CD1c-positive myeloid dendritic cell (primary cell): ENCODE measurements at regions not wholly inside any gene's neighbourhood (a gene's known extent, or its start where the extent isn't known, plus 50 kb on each side); places are given as distances from the start of the nearest gene placed in this dataset.
A peak's percentile ranks its signal among the peaks of the same experiment; 100 is the strongest.

Experiments used
- DNase-seq: peaks from one replicate; pipeline ENCODE4 v3.0.0-alpha.2; 2016; ENCODE audit errors: extremely low spot score

DNA sequence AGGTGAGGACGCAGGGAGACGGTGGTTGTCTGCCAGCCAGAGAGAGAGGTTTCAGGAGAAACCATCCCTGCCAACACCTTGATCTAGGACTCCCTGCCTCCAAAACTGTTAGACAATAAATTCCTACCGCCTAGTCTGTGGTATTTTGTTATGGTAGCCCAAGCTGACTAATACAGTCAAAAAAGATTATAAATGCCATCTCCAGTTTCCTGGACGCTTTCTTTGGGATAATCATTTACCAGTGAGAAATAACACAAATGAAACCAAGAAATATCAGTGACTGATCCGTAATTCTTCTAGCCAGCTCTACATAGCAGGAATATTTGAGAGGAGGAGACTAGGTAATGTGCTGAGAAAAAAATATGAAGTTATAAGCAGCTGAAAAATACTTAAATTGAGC is 707.8 kb upstream of the LMCD1 start:
- DNase-seq: no peak

DNA sequence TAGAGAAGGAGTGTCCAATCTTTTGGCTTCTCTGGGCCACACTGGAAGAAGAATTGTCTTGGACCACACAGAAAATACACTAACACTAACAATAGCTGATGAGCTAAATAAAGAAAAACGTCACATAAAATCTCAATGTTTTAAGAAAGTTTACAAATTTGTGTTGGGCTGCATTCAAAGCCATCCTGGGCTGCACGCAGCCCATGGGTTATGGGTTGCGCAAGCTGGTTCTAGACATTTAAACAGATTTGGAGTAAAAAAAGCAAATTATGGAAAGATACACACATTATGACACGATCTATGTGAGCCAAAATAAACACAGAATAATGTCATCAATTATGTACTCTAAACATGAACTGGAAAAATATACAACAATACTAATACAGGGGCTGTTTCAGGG is 703.3 kb upstream of the LMCD1 start:
- DNase-seq: no peak

GRCh38 chr3:7800006-7800780 is 701.4 kb upstream of the LMCD1 start:
- DNase-seq: peak; percentile 7

GRCh38 chr3:7812490-7812889 is 689.1 kb upstream of the LMCD1 start:
- no peak for DNase-seq

GRCh38 chr3:7813365-7813764 is 688.3 kb upstream of the LMCD1 start:
- DNase-seq: no peak

DNA sequence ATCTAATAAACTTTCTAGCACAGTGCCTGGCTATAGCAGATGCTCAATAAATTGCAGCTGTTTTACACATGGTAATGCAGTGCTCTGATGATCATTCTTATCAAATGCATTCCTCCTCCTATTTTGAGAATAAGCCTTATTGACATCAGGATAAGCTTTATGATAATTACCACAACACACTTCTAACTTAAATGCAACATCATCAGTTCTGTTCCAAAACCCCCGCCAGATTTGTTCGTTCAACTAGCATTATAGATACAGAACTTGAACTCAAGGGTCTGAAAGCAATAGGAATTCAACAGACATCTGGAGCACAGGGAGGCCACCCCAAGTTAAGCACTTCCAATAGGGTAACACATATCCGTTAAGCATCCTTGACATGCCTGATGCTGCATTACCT is 684.4 kb upstream of the LMCD1 start:
- no peak for DNase-seq

GRCh38 chr3:7820969-7821368 is 680.7 kb upstream of the LMCD1 start:
- DNase-seq: no peak

GRCh38 chr3:7821858-7822257 is 679.8 kb upstream of the LMCD1 start:
- no peak for DNase-seq

DNA sequence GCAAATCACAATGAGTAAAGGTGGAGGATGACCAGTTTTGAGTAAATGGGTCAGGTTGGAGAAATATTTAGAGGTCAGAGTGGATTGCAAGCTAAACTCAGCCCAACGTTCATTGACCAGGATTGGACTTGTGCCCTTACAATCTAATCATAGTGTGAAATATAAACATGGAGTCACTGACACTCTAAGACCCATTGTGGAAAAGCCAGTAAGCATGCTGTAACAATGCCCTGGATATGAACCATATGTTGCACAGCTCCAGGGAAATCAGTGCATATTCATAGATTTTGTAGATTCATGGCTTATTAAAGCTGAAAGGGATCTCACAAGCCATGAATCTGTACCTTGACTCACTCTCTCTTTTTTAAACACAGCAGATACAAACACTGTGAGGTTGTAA is 660.2 kb upstream of the LMCD1 start:
- DNase-seq: no peak

DNA sequence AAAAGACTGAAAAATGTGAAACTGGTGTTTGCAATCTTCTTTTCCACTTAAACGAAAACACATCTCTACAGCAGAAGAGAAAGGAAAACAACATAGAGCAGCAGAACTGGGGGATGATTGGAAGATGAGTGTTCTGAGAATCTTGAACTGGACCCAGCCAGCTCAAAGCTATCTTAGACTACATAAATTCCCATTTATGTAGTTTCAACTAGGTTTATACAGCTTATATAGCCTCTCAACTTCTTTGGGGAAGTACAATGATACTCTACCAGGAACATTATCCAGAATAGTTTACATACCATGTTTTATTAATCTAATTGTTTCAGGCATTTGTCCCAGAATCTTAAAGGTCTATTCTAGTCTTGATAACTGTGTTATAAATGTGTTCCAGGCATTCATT is 658.2 kb upstream of the LMCD1 start:
- no peak for DNase-seq

GRCh38 chr3:7847021-7847420 is 654.6 kb upstream of the LMCD1 start:
- DNase-seq: no peak

- DNase-seq: no peak
These were observed 654.1 kb upstream of the LMCD1 start for GRCh38 chr3:7847521-7847920.

- DNase-seq: no peak
These were observed 647.4 kb upstream of the LMCD1 start for GRCh38 chr3:7854266-7854665.

DNA sequence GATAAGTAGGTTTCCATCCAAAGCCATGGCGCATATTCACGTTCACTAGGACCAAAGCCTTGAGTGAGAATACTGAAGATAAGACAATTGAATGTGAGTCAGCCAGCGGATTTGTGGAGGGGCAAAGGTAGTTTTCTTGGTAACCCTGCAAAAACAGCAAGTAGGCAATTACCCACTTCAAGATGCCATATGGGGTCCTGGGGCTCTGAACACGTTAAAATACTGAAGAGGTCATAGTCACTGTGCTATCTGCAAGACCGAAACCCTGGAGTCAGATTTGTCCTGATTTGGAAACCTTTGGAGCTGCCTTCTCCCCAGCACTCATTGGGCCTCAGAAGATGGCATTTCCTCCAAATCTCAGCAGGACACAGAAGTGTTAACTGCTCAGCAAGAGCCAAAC is 646.9 kb upstream of the LMCD1 start:
- DNase-seq: no peak

DNA sequence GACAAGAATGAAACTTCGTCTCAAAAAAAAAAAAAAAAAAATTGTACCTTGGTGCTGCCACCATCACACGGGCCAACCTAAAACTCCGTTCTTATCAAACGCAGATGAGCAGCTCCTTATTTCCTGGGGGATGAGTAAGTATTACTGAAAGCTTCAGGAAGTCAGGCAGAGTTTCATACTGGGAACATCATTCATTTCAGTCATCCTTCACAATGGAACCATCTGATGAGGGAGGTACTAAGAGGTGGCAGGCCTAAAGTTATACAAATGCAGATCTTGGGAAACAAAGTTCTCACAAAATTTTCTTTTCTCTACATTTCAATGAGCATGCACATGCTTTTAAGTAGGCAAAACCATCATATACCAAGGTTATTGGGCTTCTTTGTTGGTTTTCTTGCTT is 636.0 kb upstream of the LMCD1 start:
- no peak for DNase-seq

DNA sequence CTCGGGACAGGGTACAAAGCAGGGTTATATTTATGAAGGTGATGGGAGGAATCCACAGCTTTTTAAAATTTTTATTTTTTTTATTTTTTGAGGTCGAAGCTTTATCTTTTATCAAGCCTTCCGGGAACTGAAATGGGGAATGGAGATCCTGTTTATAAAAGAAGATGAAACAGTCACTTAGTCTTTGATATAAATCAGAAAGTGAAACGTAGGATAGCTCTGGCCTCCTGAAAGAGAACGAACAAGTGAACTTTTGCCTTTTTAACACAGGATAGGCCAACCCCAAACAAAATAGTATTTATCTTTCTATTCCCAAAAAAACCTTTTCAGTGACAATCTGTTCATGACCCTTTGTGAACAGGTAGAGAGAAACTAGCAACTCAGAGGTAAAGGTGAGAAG is 634.0 kb upstream of the LMCD1 start:
- no peak for DNase-seq

GRCh38 chr3:7871003-7871560 is 630.5 kb upstream of the LMCD1 start:
- no peak for DNase-seq

DNA sequence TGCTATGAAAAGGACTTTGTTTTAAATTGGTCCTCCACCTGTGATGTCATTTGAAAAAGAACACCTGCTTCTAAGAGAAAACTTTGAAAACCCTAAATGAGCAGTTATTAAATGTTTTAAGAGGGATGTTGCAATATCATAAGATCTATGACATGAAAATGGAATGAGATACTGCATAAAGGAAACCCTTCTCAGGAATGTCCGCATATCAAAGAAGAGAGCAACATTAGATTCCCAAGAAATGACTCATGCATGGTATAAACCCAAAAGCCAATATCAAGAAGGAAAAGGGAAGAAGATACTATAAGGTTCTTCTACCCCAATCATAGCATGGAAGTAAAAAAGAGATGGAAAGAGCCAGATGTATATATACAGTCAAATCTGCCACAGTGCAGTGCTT is 627.5 kb upstream of the LMCD1 start:
- DNase-seq: no peak

DNA sequence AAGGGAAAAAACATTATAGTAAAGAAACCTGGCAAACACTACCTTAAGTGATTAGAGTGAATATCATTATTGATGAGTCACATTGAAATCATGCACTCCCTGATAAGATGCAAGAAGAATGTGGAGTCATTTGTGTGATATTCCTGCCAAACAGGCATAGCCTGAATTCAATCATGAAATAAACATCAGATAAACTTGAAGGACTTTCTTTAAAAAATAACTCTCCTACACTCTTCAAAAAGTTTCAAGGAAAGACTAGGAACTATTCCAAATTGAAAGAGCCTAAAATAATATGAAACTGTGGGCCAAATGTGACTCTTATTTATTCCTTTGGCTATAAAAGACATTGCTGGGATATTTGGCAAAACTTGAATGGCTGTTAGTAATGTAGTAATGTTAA is 625.7 kb upstream of the LMCD1 start:
- no peak for DNase-seq

DNA sequence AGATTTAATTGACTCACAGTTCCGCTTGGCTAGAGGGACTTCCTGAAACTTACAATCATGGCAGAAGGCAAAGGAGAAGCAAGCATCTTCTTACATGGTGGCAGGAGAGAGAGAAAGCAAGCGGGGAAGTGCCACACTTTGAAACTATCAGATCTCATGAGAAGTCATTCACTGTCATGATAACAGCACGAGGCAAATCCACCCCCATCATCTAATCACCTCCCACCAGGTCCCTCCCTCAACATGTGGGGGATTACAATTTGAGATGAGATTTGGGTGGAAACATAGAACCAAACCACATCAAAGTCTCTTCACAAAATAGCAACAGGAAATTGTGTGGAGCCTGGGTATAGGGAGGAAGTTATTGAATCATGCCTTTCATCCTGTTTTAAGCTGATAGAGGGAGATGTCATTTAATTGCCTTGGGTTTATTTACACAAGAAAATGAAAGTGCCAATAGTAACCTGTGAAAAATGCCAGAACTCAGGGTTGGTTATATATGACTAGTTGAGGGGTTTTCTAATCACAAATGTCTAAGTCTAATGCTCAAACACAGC is 624.8 kb upstream of the LMCD1 start:
- peak; percentile 50 for DNase-seq

GRCh38 chr3:7877312-7877711 is 624.3 kb upstream of the LMCD1 start:
- DNase-seq: no peak

DNA sequence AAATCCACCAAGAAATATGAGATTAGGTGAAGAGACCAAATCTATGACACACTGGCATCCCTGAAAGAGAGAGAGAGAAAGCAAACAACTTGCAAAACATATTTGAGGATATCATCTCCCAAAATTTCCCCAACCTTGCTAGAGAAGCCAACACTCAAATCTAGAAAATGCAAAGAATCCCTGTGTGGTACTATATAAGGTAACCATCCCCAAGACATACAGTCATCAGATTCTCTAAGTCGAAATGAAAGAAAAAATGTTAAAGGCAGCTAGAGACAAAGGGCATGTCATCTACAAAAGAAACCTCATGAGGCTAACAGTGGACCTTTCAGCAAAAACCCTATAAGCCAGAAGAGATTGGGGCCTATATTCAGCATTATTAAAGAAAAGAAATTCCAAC is 622.1 kb upstream of the LMCD1 start:
- no peak for DNase-seq

DNA sequence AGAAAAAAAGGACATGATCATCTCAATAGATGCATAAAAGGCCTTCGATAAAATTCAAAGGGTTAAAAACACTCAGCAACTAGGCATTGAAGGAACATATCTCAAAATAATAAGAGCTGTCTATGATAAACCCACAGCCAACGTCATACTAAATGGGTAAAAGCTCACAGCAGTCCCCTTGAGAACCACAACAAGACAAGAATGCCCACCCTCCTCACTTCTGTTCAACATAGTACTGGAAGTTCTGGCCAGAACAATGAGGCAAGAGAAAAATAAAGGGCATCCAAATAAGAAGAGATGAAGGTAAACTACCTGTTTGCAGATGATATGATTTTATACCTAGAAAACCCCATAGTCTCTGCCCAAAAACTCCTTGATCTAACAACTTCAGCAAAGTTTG is 619.7 kb upstream of the LMCD1 start:
- no peak for DNase-seq

DNA sequence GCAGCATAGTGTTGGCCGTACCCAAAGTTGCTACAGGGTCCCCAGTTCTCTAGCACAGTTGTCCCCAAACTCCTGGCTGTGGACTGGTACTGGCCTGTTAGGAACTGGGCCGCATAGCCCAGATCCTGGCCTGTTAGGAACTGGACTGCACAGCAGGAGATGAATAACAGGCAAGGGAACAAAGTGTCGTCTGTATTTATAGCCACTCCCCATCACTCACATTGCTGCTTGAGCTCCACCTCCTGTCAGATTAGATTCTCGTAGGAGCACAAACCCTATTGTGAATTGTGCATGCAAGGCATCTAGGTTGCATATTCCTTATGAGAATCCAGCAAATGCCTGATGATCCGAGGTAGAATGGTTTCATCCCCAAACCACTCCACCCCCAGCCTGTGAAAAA is 604.0 kb upstream of the LMCD1 start:
- no peak for DNase-seq
